ENCODE measurements at regions not wholly inside any gene's neighbourhood (a gene's known extent, or its start where the extent isn't known, plus 50 kb on each side); places are given as distances from the start of the nearest gene placed in this dataset.

DNA sequence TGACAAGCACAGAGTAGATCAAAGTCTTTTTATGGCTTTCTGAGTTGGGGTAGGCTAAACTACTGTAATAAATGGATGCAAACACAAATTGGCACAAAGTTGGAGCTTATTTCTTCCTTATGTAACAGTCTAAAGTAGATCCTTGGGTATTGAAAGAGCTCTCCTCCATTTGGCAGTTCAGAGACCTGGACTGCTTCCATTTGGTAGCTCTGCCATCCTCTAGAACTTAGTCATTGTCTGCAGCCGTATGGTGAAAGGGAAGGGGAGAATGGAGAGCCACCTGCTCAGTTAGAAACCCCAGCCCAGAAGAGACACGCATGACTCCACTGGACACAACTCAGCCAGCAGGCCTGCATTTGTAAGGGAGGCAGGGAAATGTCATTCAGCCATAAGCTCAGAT, 345.0 kb downstream of the DMAC1 start:
- TF ChIP-seq, protein P1, sequence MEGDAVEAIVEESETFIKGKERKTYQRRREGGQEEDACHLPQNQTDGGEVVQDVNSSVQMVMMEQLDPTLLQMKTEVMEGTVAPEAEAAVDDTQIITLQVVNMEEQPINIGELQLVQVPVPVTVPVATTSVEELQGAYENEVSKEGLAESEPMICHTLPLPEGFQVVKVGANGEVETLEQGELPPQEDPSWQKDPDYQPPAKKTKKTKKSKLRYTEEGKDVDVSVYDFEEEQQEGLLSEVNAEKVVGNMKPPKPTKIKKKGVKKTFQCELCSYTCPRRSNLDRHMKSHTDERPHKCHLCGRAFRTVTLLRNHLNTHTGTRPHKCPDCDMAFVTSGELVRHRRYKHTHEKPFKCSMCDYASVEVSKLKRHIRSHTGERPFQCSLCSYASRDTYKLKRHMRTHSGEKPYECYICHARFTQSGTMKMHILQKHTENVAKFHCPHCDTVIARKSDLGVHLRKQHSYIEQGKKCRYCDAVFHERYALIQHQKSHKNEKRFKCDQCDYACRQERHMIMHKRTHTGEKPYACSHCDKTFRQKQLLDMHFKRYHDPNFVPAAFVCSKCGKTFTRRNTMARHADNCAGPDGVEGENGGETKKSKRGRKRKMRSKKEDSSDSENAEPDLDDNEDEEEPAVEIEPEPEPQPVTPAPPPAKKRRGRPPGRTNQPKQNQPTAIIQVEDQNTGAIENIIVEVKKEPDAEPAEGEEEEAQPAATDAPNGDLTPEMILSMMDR (IDR thresholded peaks at IDR 0.05), result no peak
- TF ChIP-seq POLR2A (IDR thresholded peaks at IDR 0.05) (no peak), EP300 (IDR thresholded peaks at IDR 0.05; ENCODE audit: low read depth) (no peak), POLR2AphosphoS5 (IDR thresholded peaks at IDR 0.05) (no peak)
